H1 (cell line): ENCODE measurements at regions not wholly inside any gene's neighbourhood (a gene's known extent, or its start where the extent isn't known, plus 50 kb on each side); places are given as distances from the start of the nearest gene placed in this dataset.

ENCODE experiments used
- CTCF ChIA-PET: fragments of 300-600 bp; sonication (Branson Sonifier 250); formaldehyde crosslinking; loops from one replicate; lab custom pipeline; 2021; ENCODE audit not compliant: partially characterized antibody; lab: Charles Lee
- POLR2A ChIA-PET: fragments of 300-600 bp; sonication (Branson Sonifier 250); formaldehyde crosslinking; loops from one replicate; lab custom pipeline; 2021; ENCODE audit warnings: inconsistent platforms; ENCODE audit not compliant: partially characterized antibody; lab: Charles Lee
- DNase-seq, 2 experiments: peaks; one replicate each; pipeline versions ENCODE4 v3.0.0 to v3.0.0-alpha.2; 2010 to 2022; ENCODE audit warnings: low spot score in 2 of 2, low read depth in 1 of 2, mixed read lengths in 1 of 2
- FAIRE-seq: peaks from 2 replicates; lab custom pipeline; 2011; peaks lifted over from hg19 to GRCh38; lab: Jason Lieb, UNC
- H2AFZ ChIP-seq: 2 replicates; pipeline ENCODE4 v1.8.1; 2012; ENCODE audit warnings: low read length, inconsistent platforms
- H2AK5ac ChIP-seq: 2 replicates; pipeline ENCODE4 v1.6.1; 2013; ENCODE audit warnings: low read depth, low read length
- H2BK120ac ChIP-seq: replicated peaks from 2 replicates; pipeline ENCODE3; 2013; ENCODE audit warnings: low read depth, low read length, inconsistent platforms
- H2BK12ac ChIP-seq: 2 replicates; pipeline ENCODE4 v1.6.1; 2013; ENCODE audit warnings: low read depth, low read length
- H2BK15ac ChIP-seq: 2 replicates; pipeline ENCODE4 v1.6.1; 2013; ENCODE audit warnings: low read length
- H2BK20ac ChIP-seq: 2 replicates; pipeline ENCODE4 v1.6.1; 2013; ENCODE audit warnings: low read length
- H2BK5ac ChIP-seq: 2 replicates; pipeline ENCODE4 v1.6.1; 2013; ENCODE audit warnings: low read depth, low read length
- H3K14ac ChIP-seq: 2 replicates; pipeline ENCODE4 v1.6.1; 2013; ENCODE audit warnings: inconsistent platforms; ENCODE audit not compliant: insufficient read length
- H3K18ac ChIP-seq: 2 replicates; pipeline ENCODE4 v1.6.1; 2013; ENCODE audit warnings: low read length; ENCODE audit errors: extremely low read depth
- H3K23ac ChIP-seq: 2 replicates; pipeline ENCODE4 v1.6.1; 2013; ENCODE audit warnings: inconsistent platforms; ENCODE audit not compliant: insufficient read length
- H3K23me2 ChIP-seq: 2 replicates; pipeline ENCODE4 v1.6.1; 2013; ENCODE audit warnings: low read depth, low read length
- H3K27ac ChIP-seq: 2 replicates; pipeline ENCODE4 v1.6.1; 2011; ENCODE audit warnings: low read depth, low read length, inconsistent platforms
- H3K27me3 ChIP-seq, 4 experiments: replicated peaks in 1 of 4; 1 replicate in 1 of 4; 2 replicates in 3 of 4; pipeline versions ENCODE4 v1.6.1 to v1.8.1; 2011 to 2013; ENCODE audit warnings: low read length in 3 of 4, mild to moderate bottlenecking in 3 of 4, inconsistent platforms in 2 of 4, mixed read lengths in 2 of 4, moderate library complexity in 1 of 4; ENCODE audit not compliant: control insufficient read depth in 3 of 4, insufficient read depth in 3 of 4; ENCODE audit errors: extremely low read depth in 1 of 4
- H3K36me3 ChIP-seq, 4 experiments: 2 replicates each; pipeline versions ENCODE4 v1.6.1 to v1.8.1; 2011 to 2013; ENCODE audit warnings: mild to moderate bottlenecking in 4 of 4, low read length in 3 of 4, moderate library complexity in 2 of 4, control low read depth in 1 of 4, inconsistent platforms in 1 of 4; ENCODE audit not compliant: insufficient read depth in 4 of 4, control insufficient read depth in 2 of 4
- H3K4ac ChIP-seq: replicated peaks from 2 replicates; pipeline ENCODE3; 2013; ENCODE audit warnings: low read length, low read depth, mixed read lengths, inconsistent platforms; ENCODE audit not compliant: insufficient read length
- H3K4me1 ChIP-seq, 4 experiments: replicated peaks in 1 of 4; 1 replicate in 1 of 4; 2 replicates in 3 of 4; pipeline versions ENCODE4 v1.6.1 to v1.8.1; 2011 to 2013; ENCODE audit warnings: low read length in 3 of 4, inconsistent platforms in 2 of 4, mixed read lengths in 1 of 4; ENCODE audit not compliant: insufficient read depth in 4 of 4, control insufficient read depth in 3 of 4
- H3K4me2 ChIP-seq, 2 experiments: 2 replicates each; pipeline versions ENCODE4 v1.6.1 to v1.8.1; 2011 to 2013; ENCODE audit warnings: low read depth in 2 of 2, low read length in 2 of 2, control low read depth in 1 of 2, inconsistent platforms in 1 of 2, mild to moderate bottlenecking in 1 of 2; ENCODE audit not compliant: insufficient read depth in 1 of 2
- H3K4me3 ChIP-seq, 4 experiments: fragments of 200-600, 300-600 bp in 1 of 4; sonication (generic), shearing (Covaris generic), sonication (Bioruptor Twin) in 1 of 4; 2 replicates each; pipeline versions ENCODE4 v1.5.1 to v1.8.1; 2011 to 2016; ENCODE audit warnings: low read length in 4 of 4, low read depth in 3 of 4, control low read depth in 2 of 4, inconsistent platforms in 2 of 4, mild to moderate bottlenecking in 2 of 4, mixed read lengths in 1 of 4, moderate library complexity in 1 of 4; ENCODE audit not compliant: insufficient read depth in 2 of 4; ENCODE audit errors: extremely low read depth in 1 of 4
- H3K56ac ChIP-seq: replicated peaks from 2 replicates; pipeline ENCODE3; 2013; ENCODE audit warnings: low read depth, mild to moderate bottlenecking, mixed read lengths, low read length, inconsistent platforms; ENCODE audit not compliant: insufficient read length
- H3K79me1 ChIP-seq: 2 replicates; pipeline ENCODE4 v1.6.1; 2013; ENCODE audit warnings: low read depth, low read length, control low read depth
- H3K79me2 ChIP-seq, 2 experiments: 2 replicates each; pipeline versions ENCODE4 v1.6.1 to v1.8.1; 2012 to 2013; ENCODE audit warnings: low read length in 2 of 2, mild to moderate bottlenecking in 2 of 2, inconsistent platforms in 1 of 2; ENCODE audit not compliant: insufficient read depth in 2 of 2, control insufficient read depth in 1 of 2
- H3K9ac ChIP-seq, 4 experiments: replicated peaks in 1 of 4; 1 replicate in 1 of 4; 2 replicates in 3 of 4; pipeline versions ENCODE4 v1.6.1 to v1.8.1; 2011 to 2013; ENCODE audit warnings: low read depth in 3 of 4, low read length in 3 of 4, control low read depth in 2 of 4, mild to moderate bottlenecking in 2 of 4, moderate library complexity in 2 of 4, inconsistent platforms in 1 of 4; ENCODE audit errors: extremely low read depth in 1 of 4
- H3K9me3 ChIP-seq, 2 experiments: 2 replicates each; pipeline versions ENCODE4 v1.6.1 to v1.8.1; 2012 to 2013; ENCODE audit warnings: mild to moderate bottlenecking in 2 of 2, moderate library complexity in 2 of 2, control low read depth in 1 of 2, inconsistent platforms in 1 of 2, low read depth in 1 of 2, low read length in 1 of 2, mixed read lengths in 1 of 2; ENCODE audit not compliant: insufficient read depth in 2 of 2
- H4K20me1 ChIP-seq, 2 experiments: replicated peaks in 1 of 2; 2 replicates each; pipeline versions ENCODE3 to v1.8.1; 2011 to 2013; ENCODE audit warnings: inconsistent platforms in 2 of 2, low read length in 2 of 2, mild to moderate bottlenecking in 1 of 2; ENCODE audit not compliant: insufficient read depth in 2 of 2, control insufficient read depth in 1 of 2
- H4K5ac ChIP-seq: 2 replicates; pipeline ENCODE4 v1.6.1; 2013; ENCODE audit warnings: low read length, low read depth, mixed read lengths, inconsistent platforms; ENCODE audit not compliant: insufficient read length
- H4K8ac ChIP-seq: 2 replicates; pipeline ENCODE4 v1.8.0; 2013; ENCODE audit warnings: mild to moderate bottlenecking, moderate library complexity, low read length, inconsistent platforms; ENCODE audit not compliant: insufficient read depth; ENCODE audit errors: extremely low read depth
- H4K91ac ChIP-seq: replicated peaks from 2 replicates; pipeline ENCODE3; 2013; ENCODE audit warnings: low read length, mixed read lengths, inconsistent platforms; ENCODE audit not compliant: insufficient read length
- EP300 ChIP-seq, 2 experiments: IDR thresholded peaks; 1 replicate in 1 of 2; 2 replicates in 1 of 2; pipeline ENCODE4 v1.6.1; 2011 to 2012; ENCODE audit warnings: low read depth in 2 of 2, low read length in 2 of 2, mild to moderate bottlenecking in 2 of 2, borderline replicate concordance in 1 of 2, inconsistent platforms in 1 of 2, moderate library complexity in 1 of 2
- KDM5A ChIP-seq: fragments of 200-600 bp; IDR thresholded peaks from 2 replicates; pipeline ENCODE4 v1.7.1; 2012; ENCODE audit warnings: mild to moderate bottlenecking, low read length, inconsistent platforms, mixed read lengths
- MAFK ChIP-seq: IDR thresholded peaks from 2 replicates; pipeline ENCODE4 v1.6.1; 2012; ENCODE audit warnings: low read depth, mild to moderate bottlenecking, improper control_type of control experiment, low read length
- WGBS, 2 experiments: shearing (Covaris generic) in 1 of 2; methylation state at CpG; one replicate each; pipeline versions ENCODE4 v1.1.6 to v1.1.7; 2013 to 2015; ENCODE audit warnings: low lambda C conversion rate in 2 of 2, mixed read lengths in 2 of 2, inconsistent platforms in 1 of 2, low coverage in 1 of 2, missing lambda C conversion rate in 1 of 2; ENCODE audit not compliant: insufficient replicate concordance in 2 of 2, insufficient coverage in 1 of 2, insufficient read length in 1 of 2; ENCODE audit errors: extremely low coverage in 1 of 2, missing lambda C conversion rate in 1 of 2; 5-methylcytosine and 5-hydroxymethylcytosine counted together
- TF ChIP-seq, protein P1 (sequence below), 3 experiments: IDR thresholded peaks; 1 replicate in 2 of 3; 2 replicates in 1 of 3; pipeline versions ENCODE4 v1.5.1 to v1.6.1; 2011; ENCODE audit warnings: low read length in 3 of 3, mild to moderate bottlenecking in 3 of 3, inconsistent platforms in 2 of 3, low read depth in 1 of 3, moderate library complexity in 1 of 3; ENCODE audit not compliant: insufficient read depth in 1 of 3; ENCODE audit errors: control extremely low read depth in 1 of 3

DNA sequence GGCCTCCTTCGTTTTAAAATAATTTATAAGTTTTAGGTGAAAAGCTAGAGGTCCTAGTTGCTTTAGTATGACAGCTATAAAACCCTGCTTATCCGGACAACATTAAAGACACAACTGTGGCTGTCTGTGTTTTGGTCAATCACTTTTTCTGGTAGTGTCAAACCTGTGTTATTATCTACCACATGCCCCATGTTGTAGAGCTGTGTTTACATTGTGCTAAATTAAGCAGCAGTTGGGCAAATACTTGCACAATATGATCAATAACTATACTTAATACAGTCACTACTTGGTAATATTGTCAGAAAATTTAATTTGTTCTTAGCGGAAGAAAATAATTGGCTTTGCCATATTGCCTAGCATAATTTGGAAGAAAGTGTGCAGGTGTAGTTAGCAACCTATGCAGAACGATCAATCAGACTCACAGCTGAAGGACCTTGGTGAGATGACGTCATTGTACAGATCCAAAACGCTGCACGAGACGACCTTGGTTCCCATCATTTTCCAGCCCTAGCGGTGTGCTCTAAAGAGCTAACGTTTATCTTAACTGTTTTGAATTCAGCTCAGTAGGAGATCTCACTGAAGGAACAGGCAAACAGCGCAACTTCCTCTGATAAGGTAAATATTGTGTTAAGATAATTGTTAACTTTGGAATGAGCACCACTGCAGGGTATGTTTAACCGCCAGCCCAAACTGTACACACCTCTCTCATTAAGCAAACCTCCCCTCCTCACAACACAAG, 476.6 kb downstream of the IRS2 start:
- no peak overlapping the region for H2AFZ ChIP-seq
- no peak overlapping the region for H4K5ac ChIP-seq
- no peaks in the 10 kb centered on the region for H3K79me1 ChIP-seq
- H3K27ac ChIP-seq, result no peak overlapping the region
- H4K91ac ChIP-seq, result no peak overlapping the region
- no peaks in the 10 kb centered on the region for H3K4me1 ChIP-seq
- no peak overlapping the region for H3K4me3 ChIP-seq
- no peak overlapping the region for H2BK20ac ChIP-seq
- TF ChIP-seq MAFK, result no peak
- TF ChIP-seq EP300 (IDR thresholded peaks at IDR 0.05; ENCODE audit: borderline replicate concordance in 1 of 2, low read depth in 2 of 2, low read length in 2 of 2), result no peak
- TF ChIP-seq, protein P1, sequence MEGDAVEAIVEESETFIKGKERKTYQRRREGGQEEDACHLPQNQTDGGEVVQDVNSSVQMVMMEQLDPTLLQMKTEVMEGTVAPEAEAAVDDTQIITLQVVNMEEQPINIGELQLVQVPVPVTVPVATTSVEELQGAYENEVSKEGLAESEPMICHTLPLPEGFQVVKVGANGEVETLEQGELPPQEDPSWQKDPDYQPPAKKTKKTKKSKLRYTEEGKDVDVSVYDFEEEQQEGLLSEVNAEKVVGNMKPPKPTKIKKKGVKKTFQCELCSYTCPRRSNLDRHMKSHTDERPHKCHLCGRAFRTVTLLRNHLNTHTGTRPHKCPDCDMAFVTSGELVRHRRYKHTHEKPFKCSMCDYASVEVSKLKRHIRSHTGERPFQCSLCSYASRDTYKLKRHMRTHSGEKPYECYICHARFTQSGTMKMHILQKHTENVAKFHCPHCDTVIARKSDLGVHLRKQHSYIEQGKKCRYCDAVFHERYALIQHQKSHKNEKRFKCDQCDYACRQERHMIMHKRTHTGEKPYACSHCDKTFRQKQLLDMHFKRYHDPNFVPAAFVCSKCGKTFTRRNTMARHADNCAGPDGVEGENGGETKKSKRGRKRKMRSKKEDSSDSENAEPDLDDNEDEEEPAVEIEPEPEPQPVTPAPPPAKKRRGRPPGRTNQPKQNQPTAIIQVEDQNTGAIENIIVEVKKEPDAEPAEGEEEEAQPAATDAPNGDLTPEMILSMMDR (IDR thresholded peaks at IDR 0.05; ENCODE audit: control extremely low read depth in 1 of 3, insufficient read depth in 1 of 3, low read depth in 1 of 3, low read length in 3 of 3), result no peak
- no peak for TF ChIP-seq KDM5A
- WGBS, 2 experiments, result 92% methylated on average over 12 of the region's 12 CpGs; no CpG with 5 or more reads in 1 of the 2 experiments
- H3K56ac ChIP-seq, result no peak overlapping the region
- no peaks in the 10 kb centered on the region for H4K20me1 ChIP-seq
- H2BK12ac ChIP-seq, result no peak overlapping the region
- H3K9ac ChIP-seq, result no peak overlapping the region
- H2BK120ac ChIP-seq, result no peak overlapping the region
- no peak overlapping the region for H3K23ac ChIP-seq
- ChIA-PET CTCF (interaction anchor here (0.8 to 1.3 kb wide), 2 partner anchors 10 to 173 kb away, joined by 3 read pairs; no protein-coding TSS in a partner anchor), POLR2A (no interaction called here)
- no peak overlapping the region for H3K4ac ChIP-seq
- no peak overlapping the region for H3K14ac ChIP-seq
- no peak overlapping the region for H2BK5ac ChIP-seq
- H3K18ac ChIP-seq, result no peak overlapping the region
- peaks cover 0 to 9% of the 10 kb centered on the region in 2 experiments; a peak in 2 of 4 replicates for H3K9me3 ChIP-seq
- no peaks in the 10 kb centered on the region for H3K27me3 ChIP-seq
- no peaks in the 10 kb centered on the region for H3K36me3 ChIP-seq
- H3K79me2 ChIP-seq, result no peaks in the 10 kb centered on the region
- DNase-seq (no peak), FAIRE-seq (no peak)
- H3K4me2 ChIP-seq, result no peak overlapping the region
- no peaks in the 10 kb centered on the region for H3K23me2 ChIP-seq
- no peak overlapping the region for H2AK5ac ChIP-seq
- H2BK15ac ChIP-seq, result no peak overlapping the region
- no peak overlapping the region for H4K8ac ChIP-seq
